Inferior parietal cortex (tissue), 1 donor: ENCODE measurements at regions not wholly inside any gene's neighbourhood (a gene's known extent, or its start where the extent isn't known, plus 50 kb on each side); places are given as distances from the start of the nearest gene placed in this dataset.
"Not testable (repeated sequence)": the region's sequence is repeated elsewhere in the genome, so short reads cannot be mapped to it uniquely, and the experiment has no call there.

ENCODE experiments used
- DNase-seq: peaks from one replicate; pipeline ENCODE4 v3.0.0-alpha.2; 2016; ENCODE audit errors: extremely low spot score

DNA sequence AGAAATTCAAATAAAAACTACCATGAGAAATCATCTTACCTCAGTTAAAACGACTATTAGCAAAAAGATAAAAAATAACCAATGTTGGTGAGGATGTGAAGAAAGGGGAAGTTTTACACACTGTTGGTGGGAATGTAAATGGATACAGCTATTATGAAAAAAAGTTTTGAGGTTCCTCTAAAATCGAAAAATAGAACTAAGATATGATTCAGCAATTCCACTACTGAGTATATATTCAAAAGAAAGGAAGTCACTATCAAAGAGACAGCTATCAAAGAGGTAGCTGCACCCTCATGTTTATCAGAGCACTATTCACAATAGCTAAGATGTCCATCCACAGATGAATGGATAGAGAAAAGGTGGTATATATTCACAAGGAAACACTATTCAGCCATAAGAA is 1888.4 kb downstream of the MAT2B start:
- no peak for DNase-seq

DNA sequence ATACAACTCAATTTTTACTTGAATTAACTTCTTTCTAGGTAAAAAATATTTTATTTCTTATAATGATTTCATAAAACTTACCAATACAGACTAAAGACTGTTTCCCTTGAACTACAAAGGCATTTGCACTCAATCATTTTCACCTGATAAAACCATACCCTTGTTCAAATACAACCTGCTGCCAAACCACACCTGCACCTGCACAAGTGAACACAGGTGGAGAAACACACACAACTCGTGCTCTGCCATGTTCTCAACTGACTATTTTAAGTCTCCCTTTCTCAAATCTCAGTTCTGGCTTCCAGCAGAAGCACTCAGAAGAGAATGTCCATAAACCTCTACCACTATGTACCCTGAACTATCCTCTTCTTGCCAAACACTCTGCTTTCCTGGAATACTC is 1892.1 kb downstream of the MAT2B start:
- DNase-seq = no peak

DNA sequence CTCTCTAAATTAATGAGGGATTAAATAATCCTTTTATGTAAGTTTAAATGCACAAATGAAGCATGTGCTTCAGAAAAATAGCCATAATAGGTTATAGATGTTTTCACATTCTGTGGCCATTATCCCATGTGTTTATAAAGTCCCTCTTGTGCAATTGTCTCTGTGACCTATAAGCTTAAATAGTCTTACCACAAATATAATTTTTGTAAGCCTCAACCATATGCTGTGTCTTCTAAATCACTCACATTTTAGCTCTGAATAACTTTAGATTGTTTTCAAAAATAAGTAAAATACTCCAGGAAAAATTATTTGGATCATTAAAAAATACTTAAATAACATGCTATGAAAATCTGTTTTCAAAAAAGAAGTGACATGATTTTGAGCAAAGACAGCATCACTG is 1894.7 kb downstream of the MAT2B start:
- DNase-seq = no peak

DNA sequence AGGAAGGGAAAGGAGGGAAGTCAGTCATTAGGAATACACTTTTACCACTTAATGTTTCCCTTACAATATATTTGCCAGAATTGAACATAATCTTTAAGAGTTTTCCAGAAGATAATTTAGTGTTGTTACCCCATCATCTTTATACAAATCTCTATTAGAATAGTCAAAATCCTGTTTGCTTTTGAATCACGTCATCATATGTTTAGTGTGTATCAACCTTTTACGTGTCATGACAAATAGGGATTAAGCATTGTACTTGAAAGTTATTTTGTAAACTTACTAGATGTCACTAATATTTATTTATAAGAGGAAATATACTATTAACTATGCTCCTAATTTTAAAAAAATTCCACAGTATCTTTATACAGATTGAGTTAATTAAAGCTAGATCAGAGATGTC is 1899.5 kb downstream of the MAT2B start:
- no peak for DNase-seq

DNA sequence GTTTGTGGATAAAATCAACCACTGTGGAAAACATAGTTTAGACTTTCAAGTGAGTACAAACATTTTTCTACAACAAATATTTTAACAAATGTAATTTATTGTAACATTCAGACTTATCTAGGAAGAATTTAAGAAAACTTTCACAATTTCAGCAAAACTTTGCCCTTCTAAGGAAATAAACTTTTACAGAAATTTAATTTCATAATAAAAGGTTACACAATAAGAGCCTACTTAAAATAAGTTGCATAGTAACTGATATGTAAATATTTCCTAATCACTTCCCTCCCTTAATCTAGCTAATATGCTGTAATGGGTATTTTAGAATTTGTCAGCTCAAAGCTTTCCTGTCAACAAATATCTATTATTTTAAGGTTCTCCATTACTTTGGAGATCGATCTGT is 1899.9 kb downstream of the MAT2B start:
- DNase-seq = no peak

DNA sequence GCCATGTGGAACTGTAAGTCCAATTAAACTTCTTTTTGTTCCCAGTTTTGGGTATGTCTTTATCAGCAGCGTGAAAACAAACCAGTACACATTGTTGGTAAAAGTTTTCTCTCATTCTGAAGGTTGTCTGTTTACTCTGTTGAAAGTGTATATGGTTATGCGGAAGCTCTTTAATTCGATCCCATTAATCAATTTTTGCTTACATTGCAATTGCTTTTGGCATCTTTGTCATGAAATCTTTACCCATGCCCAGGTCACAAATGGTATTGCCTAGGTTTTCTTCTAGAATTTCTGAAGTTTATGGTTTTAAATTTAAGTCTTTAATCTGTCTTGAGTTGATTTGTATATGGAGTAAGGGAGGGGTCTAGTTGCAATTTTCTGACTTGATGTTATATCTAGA is 1901.9 kb downstream of the MAT2B start:
- no peak for DNase-seq

DNA sequence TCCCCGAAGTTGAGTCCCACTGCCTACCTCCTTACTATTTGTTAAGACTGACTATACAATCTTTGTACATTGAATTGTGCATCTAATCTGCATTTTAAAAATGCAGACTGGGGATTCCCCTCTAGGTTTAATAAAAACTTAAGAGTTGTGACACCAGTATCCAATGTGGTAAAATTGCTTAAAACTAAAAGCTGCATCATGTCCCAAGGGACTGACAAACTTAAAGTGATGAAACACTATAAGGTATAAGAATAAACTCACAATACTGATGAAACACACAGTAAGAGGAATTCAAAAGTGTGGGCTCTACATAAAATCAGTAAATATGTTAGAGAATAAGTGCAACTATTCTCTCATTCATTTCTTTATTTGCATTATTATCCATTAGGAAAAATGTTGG is 1905.1 kb downstream of the MAT2B start:
- no peak for DNase-seq

DNA sequence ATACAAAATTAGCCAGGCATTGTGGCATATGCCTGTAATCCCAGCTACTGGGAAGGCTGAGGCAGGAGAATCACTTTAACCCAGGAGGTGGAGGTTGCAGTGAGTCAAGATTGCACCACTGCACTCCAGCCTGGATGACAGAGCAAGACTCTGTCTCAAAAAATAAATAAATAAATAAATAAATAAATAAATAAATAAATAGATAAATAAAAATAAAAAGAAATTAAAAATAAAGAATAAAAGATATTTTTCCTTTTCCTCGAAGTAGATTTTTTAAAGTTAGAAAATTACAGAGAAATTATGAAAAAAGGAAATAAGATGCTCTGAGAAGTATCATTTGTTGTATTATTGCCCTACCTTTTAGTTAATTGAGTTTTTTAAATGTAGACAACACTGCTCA is 1906.1 kb downstream of the MAT2B start:
- DNase-seq = not testable (repeated sequence)

GRCh38 chr5:165420493-165420892 is 1915.1 kb downstream of the MAT2B start:
- no peak for DNase-seq

- no peak for DNase-seq
Observed at GRCh38 chr5:165423697-165424299, 1918.4 kb downstream of the MAT2B start.

DNA sequence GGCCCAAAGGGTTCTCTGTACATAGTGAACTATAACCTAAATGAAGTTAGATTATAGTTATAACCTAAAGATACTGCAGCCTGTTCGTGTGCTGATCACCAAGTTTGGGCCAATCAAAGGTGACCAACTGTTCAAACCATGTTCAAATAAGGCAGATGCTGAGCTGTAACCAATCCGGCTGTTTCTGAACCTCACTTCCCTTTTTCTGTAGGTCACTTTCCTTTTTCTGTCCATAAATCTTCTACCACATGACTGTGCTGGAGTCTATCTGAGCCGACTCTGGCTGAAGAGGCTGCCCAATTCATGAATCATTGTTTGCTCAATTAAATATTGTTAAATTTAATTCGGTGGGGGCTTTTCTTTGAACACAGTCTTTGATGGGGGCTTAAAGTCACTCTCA is 1920.2 kb downstream of the MAT2B start:
- DNase-seq = no peak

DNA sequence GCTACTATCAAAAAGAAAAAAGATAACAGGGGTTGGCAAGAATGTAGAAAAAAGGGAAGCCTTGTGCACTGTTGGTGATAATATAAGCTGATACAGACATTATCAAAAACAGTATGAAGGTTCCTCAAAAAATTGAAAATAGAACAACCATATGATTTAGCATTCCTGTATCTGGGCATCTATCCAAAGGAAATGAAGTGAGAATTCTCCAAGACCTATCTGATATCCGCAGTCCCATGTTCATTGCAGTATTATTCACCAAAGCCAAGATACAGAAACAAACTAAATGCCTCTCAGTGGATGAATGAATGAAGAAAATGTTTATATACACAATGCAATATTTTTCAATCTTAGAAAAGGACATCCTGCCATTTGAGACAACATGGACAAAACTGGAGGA is 1943.3 kb downstream of the MAT2B start:
- no peak for DNase-seq

DNA sequence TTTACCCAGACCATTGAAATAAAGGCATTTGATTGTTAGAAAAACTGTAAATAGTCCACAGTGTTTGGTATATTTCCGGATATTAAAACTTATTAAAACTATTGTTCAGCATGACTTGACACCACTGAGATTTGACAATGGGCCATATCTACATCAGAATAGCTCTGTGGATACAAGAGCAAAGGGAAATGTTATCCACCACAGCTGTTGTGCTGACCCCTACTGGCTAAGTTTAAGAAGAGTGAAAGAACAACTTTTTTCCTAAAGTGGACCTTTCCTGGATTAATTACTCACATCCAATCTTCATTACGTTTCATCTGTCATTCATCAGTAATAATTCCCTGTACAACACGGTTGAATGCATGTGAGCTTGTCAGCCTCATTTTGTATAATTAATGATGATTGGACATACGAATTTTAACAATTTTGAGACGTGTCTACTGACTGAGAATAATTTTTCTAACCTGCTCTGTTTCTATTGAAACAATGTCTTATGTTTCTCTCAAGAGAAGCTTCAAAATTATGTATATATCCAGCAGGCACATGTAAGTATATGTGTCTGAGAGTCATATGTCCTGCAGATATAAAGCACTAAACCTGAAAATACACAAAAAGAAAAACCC is 1952.6 kb downstream of the MAT2B start:
- no peak for DNase-seq

GRCh38 chr5:165459232-165459631 is 1953.8 kb downstream of the MAT2B start:
- DNase-seq = no peak

DNA sequence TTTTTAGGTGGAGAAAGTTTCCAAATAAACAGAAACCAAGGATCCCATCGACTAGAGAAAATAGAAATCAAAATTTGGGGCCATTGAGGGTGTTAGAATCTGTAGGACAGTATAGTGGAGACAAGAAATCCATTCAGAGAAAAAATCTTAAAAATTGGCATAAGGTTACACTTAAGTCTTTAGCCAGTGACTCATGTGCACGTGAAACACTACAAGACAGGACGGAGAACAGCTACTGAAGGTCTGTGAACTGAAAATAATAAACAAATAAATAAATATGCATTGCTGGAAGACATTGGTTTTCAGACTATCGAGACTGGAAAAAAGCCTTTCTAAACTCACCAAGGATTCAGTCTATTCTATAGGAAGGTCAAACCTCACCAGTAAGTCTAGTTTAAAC is 1955.5 kb downstream of the MAT2B start:
- DNase-seq = no peak

DNA sequence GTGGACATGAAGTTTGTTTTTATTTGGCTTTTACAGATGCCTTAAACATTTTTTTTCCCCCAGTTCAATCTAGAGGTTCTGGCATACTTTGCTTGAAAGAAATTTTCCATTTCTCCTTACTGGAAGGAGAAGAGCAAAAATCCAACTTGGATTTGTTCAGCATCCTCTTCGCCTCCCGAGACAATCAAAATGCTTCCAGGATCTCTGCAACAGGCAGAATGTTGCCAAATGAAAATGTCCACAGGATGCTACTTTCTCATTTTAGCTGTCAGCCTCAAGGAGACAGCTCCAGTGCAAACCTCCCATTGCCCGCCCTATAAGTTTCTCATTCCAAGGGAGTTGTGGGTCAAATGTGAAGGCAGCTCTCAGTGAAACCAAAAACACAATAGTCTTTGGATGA is 1972.1 kb downstream of the MAT2B start:
- no peak for DNase-seq

GRCh38 chr5:165495829-165496380 is 1990.5 kb downstream of the MAT2B start:
- DNase-seq = no peak

GRCh38 chr5:165497707-165498106 is 1992.3 kb downstream of the MAT2B start:
- no peak for DNase-seq

- no peak for DNase-seq
Observed at GRCh38 chr5:165502893-165503691, 1997.7 kb downstream of the MAT2B start.

GRCh38 chr5:165504674-165505073 is 1999.3 kb downstream of the MAT2B start:
- no peak for DNase-seq

- no peak for DNase-seq
Observed at GRCh38 chr5:165508286-165508685, 2002.9 kb downstream of the MAT2B start.

- DNase-seq = no peak
Observed at GRCh38 chr5:165508861-165509260, 2003.4 kb downstream of the MAT2B start.
